ENCODE measurements at regions not wholly inside any gene's neighbourhood (a gene's known extent, or its start where the extent isn't known, plus 50 kb on each side); places are given as distances from the start of the nearest gene placed in this dataset.

GRCh38 chr12:25797949-25798348 is 160.5 kb upstream of the RASSF8 start:
- no peak overlapping the region for H3K4me2 ChIP-seq (ENCODE audit: insufficient read depth, insufficient read length, low read length)
- H4K8ac ChIP-seq (replicated peaks; ENCODE audit: insufficient read length, low read depth, low read length) = no peak overlapping the region
- H3K4me1 ChIP-seq (ENCODE audit: insufficient read depth, low read length) = peaks cover 4% of the 10 kb centered on the region; the same call in 1 of the 2 replicates
- H2BK5ac ChIP-seq (ENCODE audit: insufficient read length, low read length) = no peak overlapping the region
- no peaks in the 10 kb centered on the region for H3K27me3 ChIP-seq (ENCODE audit: insufficient read depth, low read length)
- H3K9me3 Mint-ChIP-seq = no peaks in the 10 kb centered on the region; a peak in 2 of 5 replicates
- H3K27ac Mint-ChIP-seq = no peak overlapping the region
- no peak overlapping the region for H3T11ph ChIP-seq (ENCODE audit: low read length)
- no peak overlapping the region for H2BK15ac ChIP-seq (ENCODE audit: low read depth, low read length)
- H2AK5ac ChIP-seq (ENCODE audit: insufficient read length, low read length) = no peak overlapping the region
- no peak overlapping the region for H3K27ac ChIP-seq (ENCODE audit: insufficient read length, low read depth, low read length)
- no peak overlapping the region for H3K4ac ChIP-seq (ENCODE audit: low read depth, low read length)
- no CpG with 5 or more reads among the region's 4 CpGs for WGBS (ENCODE audit: extremely low coverage, insufficient read length, low lambda C conversion rate)
- no peaks in the 10 kb centered on the region for H3K27me3 Mint-ChIP-seq (ENCODE audit: low read depth)
- TF ChIP-seq CTCF (conservative IDR thresholded peaks at IDR 0.05) = no peak
- H3K4me3 Mint-ChIP-seq = no peak overlapping the region
- no peak overlapping the region for H4K91ac ChIP-seq (ENCODE audit: insufficient read length, low read depth, low read length)
- no peak overlapping the region for H2BK20ac ChIP-seq (ENCODE audit: low read depth, low read length, poor library complexity, severe bottlenecking)
- H3K9me3 ChIP-seq (ENCODE audit: control insufficient read depth, low read depth, low read length) = no peaks in the 10 kb centered on the region
- H3K56ac ChIP-seq (ENCODE audit: insufficient read length, low read depth, low read length) = no peak overlapping the region
- no peak overlapping the region for H3K14ac ChIP-seq (ENCODE audit: insufficient read depth, low read length)
- H3K23ac ChIP-seq (ENCODE audit: insufficient read length, low read depth, low read length) = no peak overlapping the region
- H3K36me3 Mint-ChIP-seq (ENCODE audit: insufficient read depth in 1 of 3, low read depth in 3 of 3) = peaks cover 0 to 5% (median 0%) of the 10 kb centered on the region in 3 experiments; a peak in 3 of 7 replicates
- no peak overlapping the region for H2BK12ac ChIP-seq (ENCODE audit: insufficient read length, low read depth, low read length)
- H3K23me2 ChIP-seq (ENCODE audit: insufficient read length, low read depth, low read length, poor library complexity, severe bottlenecking) = no peaks in the 10 kb centered on the region
- no peaks in the 10 kb centered on the region for H4K20me1 ChIP-seq (ENCODE audit: control insufficient read depth, insufficient read depth, insufficient read length)
- no peak overlapping the region for H4K5ac ChIP-seq (ENCODE audit: insufficient read length, low read depth, low read length)
- no peak overlapping the region for H2AFZ ChIP-seq (ENCODE audit: low read length)
- no peaks in the 10 kb centered on the region for H3K79me2 ChIP-seq (ENCODE audit: insufficient read depth, low read length)
- H3K9ac ChIP-seq (ENCODE audit: extremely low read depth, insufficient read length, low read length) = no peak overlapping the region
- DNase-seq = no peak
- H3K79me1 ChIP-seq (ENCODE audit: insufficient read depth, low read depth, low read length, poor library complexity, severe bottlenecking) = no peaks in the 10 kb centered on the region
- no peak overlapping the region for H2BK120ac ChIP-seq (ENCODE audit: low read depth, low read length, poor library complexity, severe bottlenecking)
- H3K4me1 Mint-ChIP-seq = peaks cover 22 to 23% of the 10 kb centered on the region in 2 experiments
- H3K18ac ChIP-seq (ENCODE audit: insufficient read length, low read depth, low read length) = no peak overlapping the region
